ENCODE measurements at regions not wholly inside any gene's neighbourhood (a gene's known extent, or its start where the extent isn't known, plus 50 kb on each side); places are given as distances from the start of the nearest gene placed in this dataset.

DNA sequence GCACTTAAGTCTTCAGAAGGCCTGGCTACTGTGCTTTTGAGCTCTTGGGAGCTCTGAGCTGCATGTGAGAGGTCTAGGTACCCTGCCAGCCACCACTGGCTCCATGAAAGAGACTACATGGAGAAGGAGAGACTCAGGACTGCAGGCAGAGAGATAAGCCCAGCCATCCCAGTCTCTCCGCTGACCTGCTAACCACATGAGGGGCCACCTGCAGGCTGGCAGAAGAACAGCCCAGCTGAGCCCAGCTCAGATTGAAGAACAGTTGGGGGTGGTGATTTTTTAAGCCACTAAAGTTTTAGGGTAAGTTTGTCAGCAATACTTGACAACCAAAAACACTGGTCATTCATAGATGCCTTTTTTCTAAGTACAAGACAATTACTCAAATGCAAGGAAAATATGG lies 205.0 kb upstream of the PRDM9 start:
- H3K79me2 ChIP-seq, result no peaks in the 10 kb centered on the region
- WGBS (ENCODE audit: low lambda C conversion rate, missing lambda C conversion rate), result 100% methylated on average over 1 of the region's 1 CpG

DNA sequence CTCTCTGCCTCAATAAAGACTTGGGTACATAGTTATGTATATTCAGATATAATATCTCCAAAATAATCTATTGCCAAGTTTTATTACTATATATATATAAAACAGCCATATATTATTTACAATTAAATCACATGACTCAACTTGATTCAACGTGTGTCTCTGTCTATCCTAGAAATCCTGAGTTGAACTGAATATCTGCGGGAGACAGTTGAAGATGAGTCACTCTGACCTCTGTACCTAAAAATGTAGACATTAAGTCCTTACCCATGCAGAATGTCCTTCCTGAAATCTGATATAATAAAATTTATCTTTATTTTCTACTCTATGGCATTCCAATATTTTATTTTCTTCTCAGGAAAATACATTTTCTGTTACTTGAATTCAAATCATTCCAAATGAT lies 218.2 kb upstream of the PRDM9 start:
- no peak overlapping the region for H3K27ac ChIP-seq
- no peaks in the 10 kb centered on the region for H3K79me2 ChIP-seq
- H2AFZ ChIP-seq, result no peak overlapping the region
- H4K20me1 ChIP-seq (ENCODE audit: insufficient read depth, poor library complexity, severe bottlenecking), result no peaks in the 10 kb centered on the region
- H3K36me3 ChIP-seq (replicated peaks; ENCODE audit: insufficient read depth, low read depth), result no peaks in the 10 kb centered on the region
- DNase-seq (ENCODE audit: low spot score), result no peak
- TF ChIP-seq EZH2phosphoT487 (IDR thresholded peaks at IDR 0.05; ENCODE audit: low read depth, severe bottlenecking, unreplicated experiment) (no peak), EZH2 (IDR thresholded peaks at IDR 0.05; ENCODE audit: borderline replicate concordance) (no peak)
- H3K9me3 ChIP-seq (ENCODE audit: low read depth), result no peaks in the 10 kb centered on the region
- no peaks in the 10 kb centered on the region for H3K4me1 ChIP-seq (ENCODE audit: insufficient read depth)
- H3K9me2 ChIP-seq (replicated peaks; ENCODE audit: insufficient read depth), result no peaks in the 10 kb centered on the region
- 78% methylated on average over 2 of the region's 2 CpGs for WGBS (ENCODE audit: low lambda C conversion rate, missing lambda C conversion rate)
- no peaks in the 10 kb centered on the region for H3K27me3 ChIP-seq
- H3K4me3 ChIP-seq, result no peak overlapping the region
- no peak overlapping the region for H3K4me2 ChIP-seq

More for the DNA sequence above, 205.0 kb upstream of the PRDM9 start:
- H3K27me3 ChIP-seq, result no peaks in the 10 kb centered on the region
- no peaks in the 10 kb centered on the region for H3K9me3 ChIP-seq (ENCODE audit: low read depth)
- H4K20me1 ChIP-seq (ENCODE audit: insufficient read depth, poor library complexity, severe bottlenecking), result no peaks in the 10 kb centered on the region
- no peak for TF ChIP-seq EZH2phosphoT487 (IDR thresholded peaks at IDR 0.05; ENCODE audit: low read depth, severe bottlenecking, unreplicated experiment)
- TF ChIP-seq, protein P1, sequence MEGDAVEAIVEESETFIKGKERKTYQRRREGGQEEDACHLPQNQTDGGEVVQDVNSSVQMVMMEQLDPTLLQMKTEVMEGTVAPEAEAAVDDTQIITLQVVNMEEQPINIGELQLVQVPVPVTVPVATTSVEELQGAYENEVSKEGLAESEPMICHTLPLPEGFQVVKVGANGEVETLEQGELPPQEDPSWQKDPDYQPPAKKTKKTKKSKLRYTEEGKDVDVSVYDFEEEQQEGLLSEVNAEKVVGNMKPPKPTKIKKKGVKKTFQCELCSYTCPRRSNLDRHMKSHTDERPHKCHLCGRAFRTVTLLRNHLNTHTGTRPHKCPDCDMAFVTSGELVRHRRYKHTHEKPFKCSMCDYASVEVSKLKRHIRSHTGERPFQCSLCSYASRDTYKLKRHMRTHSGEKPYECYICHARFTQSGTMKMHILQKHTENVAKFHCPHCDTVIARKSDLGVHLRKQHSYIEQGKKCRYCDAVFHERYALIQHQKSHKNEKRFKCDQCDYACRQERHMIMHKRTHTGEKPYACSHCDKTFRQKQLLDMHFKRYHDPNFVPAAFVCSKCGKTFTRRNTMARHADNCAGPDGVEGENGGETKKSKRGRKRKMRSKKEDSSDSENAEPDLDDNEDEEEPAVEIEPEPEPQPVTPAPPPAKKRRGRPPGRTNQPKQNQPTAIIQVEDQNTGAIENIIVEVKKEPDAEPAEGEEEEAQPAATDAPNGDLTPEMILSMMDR (IDR thresholded peaks at IDR 0.05; ENCODE audit: poor library complexity), result no peak
- TF ChIP-seq EZH2 (IDR thresholded peaks at IDR 0.05; ENCODE audit: borderline replicate concordance), result no peak
- no peak overlapping the region for H3K4me2 ChIP-seq
- no peaks in the 10 kb centered on the region for H3K4me1 ChIP-seq (ENCODE audit: insufficient read depth)
- no peaks in the 10 kb centered on the region for H3K9me2 ChIP-seq (replicated peaks; ENCODE audit: insufficient read depth)
- H3K36me3 ChIP-seq (replicated peaks; ENCODE audit: insufficient read depth, low read depth), result no peaks in the 10 kb centered on the region
- no peak overlapping the region for H3K27ac ChIP-seq
- no peak for DNase-seq (ENCODE audit: low spot score)
- no peak overlapping the region for H3K4me3 ChIP-seq
- H2AFZ ChIP-seq, result no peak overlapping the region

DNA sequence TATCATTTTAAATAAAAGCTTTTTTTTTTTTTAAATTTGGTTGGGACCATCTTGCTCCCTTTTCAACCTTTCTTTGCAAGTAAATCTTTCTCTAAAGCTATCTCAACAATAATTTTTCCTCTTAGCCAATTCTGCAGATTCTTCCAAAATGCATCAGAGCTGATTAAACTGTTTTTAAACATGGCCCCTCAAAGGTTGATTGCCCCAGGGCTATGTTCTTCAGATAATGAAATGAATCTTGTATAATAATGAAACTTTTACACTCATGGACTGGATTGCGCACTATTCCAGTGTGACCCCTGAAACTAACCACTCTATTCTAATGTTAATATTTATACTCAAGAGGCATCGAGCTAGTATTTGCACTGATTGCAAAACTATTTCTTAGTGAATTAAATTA lies 222.8 kb upstream of the PRDM9 start:
- Histone ChIP-seq H3K27me3 (no peaks in the 10 kb centered on the region), H2AFZ (no peak overlapping the region), H3K4me3 (no peak overlapping the region), H3K9me3 (ENCODE audit: low read depth) (no peaks in the 10 kb centered on the region), H3K9me2 (replicated peaks; ENCODE audit: insufficient read depth) (no peaks in the 10 kb centered on the region), H3K4me1 (ENCODE audit: insufficient read depth) (no peaks in the 10 kb centered on the region), H3K79me2 (no peaks in the 10 kb centered on the region), H3K36me3 (replicated peaks; ENCODE audit: insufficient read depth, low read depth) (no peaks in the 10 kb centered on the region), H4K20me1 (ENCODE audit: insufficient read depth, poor library complexity, severe bottlenecking) (no peaks in the 10 kb centered on the region), H3K27ac (no peak overlapping the region), H3K4me2 (no peak overlapping the region)
- TF ChIP-seq EZH2phosphoT487 (IDR thresholded peaks at IDR 0.05; ENCODE audit: low read depth, severe bottlenecking, unreplicated experiment), result no peak
- no peak for TF ChIP-seq EZH2 (IDR thresholded peaks at IDR 0.05; ENCODE audit: borderline replicate concordance)
- TF ChIP-seq, protein P1 (IDR thresholded peaks at IDR 0.05; ENCODE audit: poor library complexity), result no peak
- no peak for DNase-seq (ENCODE audit: low spot score)
- WGBS (ENCODE audit: low lambda C conversion rate, missing lambda C conversion rate), result 89% methylated on average over 2 of the region's 2 CpGs

DNA sequence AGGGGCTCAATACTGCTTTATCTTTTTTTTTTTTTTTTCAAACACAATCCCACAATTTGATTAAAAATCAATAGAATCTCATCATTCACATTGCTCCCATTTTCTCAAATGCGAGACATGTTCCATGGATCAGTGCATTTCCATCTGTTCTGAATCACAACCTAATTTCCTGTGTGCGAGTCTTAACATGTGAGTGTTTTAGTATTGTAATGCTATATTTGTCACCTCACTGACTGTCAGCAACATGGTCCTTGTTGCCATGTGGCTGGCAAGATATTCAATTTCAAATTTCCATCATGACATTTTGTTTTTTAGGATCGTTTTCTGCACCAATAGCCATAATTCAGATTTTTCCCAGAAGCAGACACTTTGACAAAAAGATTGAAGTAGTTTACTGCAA lies 233.2 kb upstream of the PRDM9 start:
- H3K9me3 ChIP-seq (ENCODE audit: low read depth), result no peaks in the 10 kb centered on the region
- no peak overlapping the region for H3K4me3 ChIP-seq
- TF ChIP-seq EZH2 (IDR thresholded peaks at IDR 0.05; ENCODE audit: borderline replicate concordance) (no peak), EZH2phosphoT487 (IDR thresholded peaks at IDR 0.05; ENCODE audit: low read depth, severe bottlenecking, unreplicated experiment) (no peak)
- TF ChIP-seq, protein P1 (IDR thresholded peaks at IDR 0.05; ENCODE audit: poor library complexity), result no peak
- DNase-seq (ENCODE audit: low spot score), result no peak
- H3K9me2 ChIP-seq (replicated peaks; ENCODE audit: insufficient read depth), result no peaks in the 10 kb centered on the region
- 84% methylated on average over 3 of the region's 3 CpGs for WGBS (ENCODE audit: low lambda C conversion rate, missing lambda C conversion rate)
- H3K4me2 ChIP-seq, result no peak overlapping the region
- no peaks in the 10 kb centered on the region for H3K36me3 ChIP-seq (replicated peaks; ENCODE audit: insufficient read depth, low read depth)
- no peak overlapping the region for H3K27ac ChIP-seq
- H3K79me2 ChIP-seq, result no peaks in the 10 kb centered on the region
- H2AFZ ChIP-seq, result no peak overlapping the region
- H3K4me1 ChIP-seq (ENCODE audit: insufficient read depth), result no peaks in the 10 kb centered on the region
- no peaks in the 10 kb centered on the region for H3K27me3 ChIP-seq
- no peaks in the 10 kb centered on the region for H4K20me1 ChIP-seq (ENCODE audit: insufficient read depth, poor library complexity, severe bottlenecking)

Measured in hepatocyte (in vitro differentiated cells).